Activated CD4-positive, alpha-beta memory T cell treated with anti-CD3 and anti-CD28 coated beads for 36 hours (primary cell): ENCODE measurements at regions not wholly inside any gene's neighbourhood (a gene's known extent, or its start where the extent isn't known, plus 50 kb on each side); places are given as distances from the start of the nearest gene placed in this dataset.

Experiments used
- CTCF ChIA-PET: fragments of 350-600 bp; sonication (Branson Sonifier 250); formaldehyde crosslinking; loops from one replicate; lab custom pipeline; 2021; ENCODE audit warnings: antibody characterized with exemption, inconsistent platforms; lab: Charles Lee
- POLR2A ChIA-PET: fragments of 350-600 bp; sonication (Branson Sonifier 250); formaldehyde crosslinking; loops from one replicate; lab custom pipeline; 2021; ENCODE audit warnings: antibody characterized with exemption; lab: Charles Lee
- DNase-seq: peaks from one replicate; pipeline ENCODE4 v3.0.0-alpha.2; 2020
- H3K27ac Mint-ChIP-seq: one replicate; pipeline ENCODE4 v1.8.0; 2021; ENCODE audit warnings: mixed read lengths
- H3K27me3 Mint-ChIP-seq: one replicate; pipeline ENCODE4 v1.8.0; 2021; ENCODE audit warnings: mixed read lengths
- H3K36me3 Mint-ChIP-seq: one replicate; pipeline ENCODE4 v1.8.0; 2021; ENCODE audit warnings: mixed read lengths
- H3K4me1 Mint-ChIP-seq: one replicate; pipeline ENCODE4 v1.8.0; 2021; ENCODE audit warnings: low read depth, mixed read lengths
- H3K4me3 Mint-ChIP-seq: one replicate; pipeline ENCODE4 v1.8.0; 2021; ENCODE audit warnings: mild to moderate bottlenecking, mixed read lengths
- H3K9me3 Mint-ChIP-seq: one replicate; pipeline ENCODE4 v1.8.0; 2021; ENCODE audit warnings: mixed read lengths
- intact Hi-C: fragments of 100-400 bp; cut with micrococcal nuclease; formaldehyde crosslinking; loops from one replicate; pipeline ENCODE4 v1.15.1; 2023

DNA sequence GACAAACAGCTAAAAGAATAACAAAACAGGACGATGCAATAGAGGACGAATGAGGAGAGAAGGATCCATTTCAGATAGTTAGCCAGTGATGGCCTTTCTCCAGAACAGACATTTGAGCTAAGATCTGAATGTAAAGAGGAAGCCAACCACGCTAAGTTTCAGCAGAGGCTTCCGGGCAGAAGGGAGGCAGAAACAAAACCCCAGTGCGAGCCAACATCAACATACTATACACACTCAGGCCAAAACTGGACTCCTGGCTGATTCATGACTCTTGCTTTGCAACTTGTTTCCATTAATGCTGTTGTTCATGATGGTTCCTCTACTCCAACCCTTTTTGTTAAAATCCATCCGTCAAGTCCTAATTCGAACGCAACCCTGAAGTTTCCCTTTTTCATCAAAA, 730.3 kb downstream of the TRIML1 start:
- H3K27ac Mint-ChIP-seq, result no peak overlapping the region

DNA sequence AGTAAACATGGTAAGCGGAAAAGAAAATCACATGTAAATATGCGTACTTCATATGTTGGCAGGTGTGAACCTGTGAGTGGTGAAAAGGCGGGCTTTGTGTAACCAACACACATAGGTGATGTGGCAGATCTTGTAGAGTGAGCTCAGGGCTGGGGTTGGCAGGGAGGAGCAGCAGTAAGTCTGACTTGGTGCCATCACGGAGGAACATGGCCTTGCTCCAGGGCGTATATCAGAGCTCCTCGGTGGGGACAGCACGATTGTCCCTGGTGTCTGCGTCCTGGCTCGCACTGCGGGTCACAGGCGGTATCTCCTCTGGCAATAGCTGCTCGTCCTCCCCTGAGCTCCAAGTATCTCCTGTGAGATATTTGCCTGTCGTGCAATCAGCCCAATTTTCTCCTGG, 733.6 kb downstream of the TRIML1 start:
- Mint-ChIP-seq H3K27ac (no peak overlapping the region), H3K4me3 (no peak overlapping the region), H3K4me1 (no peaks in the 10 kb centered on the region), H3K9me3 (peaks cover 22% of the 10 kb centered on the region), H3K27me3 (no peaks in the 10 kb centered on the region), H3K36me3 (no peaks in the 10 kb centered on the region)
- no peak for DNase-seq
- intact Hi-C loops, result no loop called here
- ChIA-PET CTCF (no interaction called here), POLR2A (no interaction called here)

More for the DNA sequence above, 730.3 kb downstream of the TRIML1 start:
- Mint-ChIP-seq H3K36me3 (no peaks in the 10 kb centered on the region), H3K9me3 (peaks cover 21% of the 10 kb centered on the region), H3K27me3 (no peaks in the 10 kb centered on the region), H3K4me1 (no peaks in the 10 kb centered on the region), H3K4me3 (no peak overlapping the region)
- POLR2A ChIA-PET, result no interaction called here
- intact Hi-C loops, result no loop called here
- CTCF ChIA-PET, result no interaction called here
- no peak for DNase-seq

DNA sequence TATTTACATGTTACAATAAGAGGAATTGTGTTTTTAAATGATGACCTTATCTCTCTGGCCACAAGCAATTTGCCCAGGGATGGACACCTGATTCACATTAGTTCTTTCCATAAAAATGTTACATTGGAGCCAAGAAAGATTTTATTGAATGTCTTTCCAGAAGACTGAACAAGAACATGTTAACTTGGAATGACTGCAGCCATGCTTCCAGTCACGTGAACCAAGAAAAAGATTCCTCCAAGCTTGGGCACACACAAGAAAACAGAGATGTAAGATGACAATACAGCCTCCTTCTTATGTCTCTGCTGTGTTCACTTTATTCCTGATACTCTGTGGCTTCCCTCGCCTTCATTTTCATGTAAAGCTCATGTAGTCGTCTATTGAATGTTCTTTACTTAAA, 737.6 kb downstream of the TRIML1 start:
- Mint-ChIP-seq H3K4me3 (no peak overlapping the region), H3K4me1 (no peaks in the 10 kb centered on the region), H3K27me3 (no peaks in the 10 kb centered on the region), H3K9me3 (peaks cover 15% of the 10 kb centered on the region), H3K27ac (no peak overlapping the region), H3K36me3 (no peaks in the 10 kb centered on the region)
- DNase-seq, result no peak
- ChIA-PET CTCF (no interaction called here), POLR2A (no interaction called here)
- intact Hi-C loops, result no loop called here

DNA sequence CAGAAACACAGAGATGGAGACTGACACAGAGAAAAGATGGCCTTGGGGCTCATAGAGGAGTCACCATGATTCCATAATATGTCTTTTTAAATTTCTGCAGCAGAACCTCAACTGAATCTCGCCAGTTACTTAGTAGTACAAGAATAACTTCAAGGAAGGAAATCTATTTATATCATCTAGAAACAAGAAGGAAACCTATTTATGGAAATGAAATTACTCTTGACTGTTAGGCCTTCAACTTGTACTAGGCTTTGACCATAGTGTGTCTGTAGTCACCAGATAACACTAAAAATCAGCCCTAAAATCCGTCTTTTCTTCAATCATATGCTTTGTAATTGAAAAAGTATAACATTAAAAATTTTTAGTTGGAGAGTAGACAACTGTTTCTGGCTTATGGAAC, 740.4 kb downstream of the TRIML1 start:
- Mint-ChIP-seq H3K27me3 (no peaks in the 10 kb centered on the region), H3K4me1 (no peaks in the 10 kb centered on the region), H3K27ac (no peak overlapping the region), H3K9me3 (peaks cover 9% of the 10 kb centered on the region), H3K36me3 (no peaks in the 10 kb centered on the region), H3K4me3 (no peak overlapping the region)
- intact Hi-C loops, result no loop called here
- DNase-seq, result no peak
- CTCF ChIA-PET, result no interaction called here
- POLR2A ChIA-PET, result no interaction called here

DNA sequence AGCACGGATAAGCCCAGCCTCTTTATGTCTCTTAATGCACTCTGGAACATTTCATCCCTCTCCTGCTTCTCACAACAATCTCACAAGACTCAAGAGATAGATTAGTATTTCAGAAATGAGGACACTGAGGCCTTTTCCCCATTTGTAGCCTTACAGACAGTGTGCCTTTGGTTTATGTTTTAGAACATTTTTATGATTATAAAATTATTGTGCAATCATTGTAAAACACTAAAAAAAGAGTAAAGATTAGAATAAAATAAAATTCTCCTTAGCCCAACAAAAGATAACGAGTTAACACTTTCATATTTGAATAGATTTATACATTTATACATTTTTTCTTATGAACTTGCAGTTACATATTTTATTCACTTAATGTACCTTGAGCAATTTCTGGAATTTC, 748.7 kb downstream of the TRIML1 start:
- intact Hi-C loops, result no loop called here
- no peak for DNase-seq
- ChIA-PET POLR2A (no interaction called here), CTCF (no interaction called here)
- Mint-ChIP-seq H3K36me3 (no peaks in the 10 kb centered on the region), H3K4me3 (no peak overlapping the region), H3K9me3 (peaks cover 11% of the 10 kb centered on the region), H3K4me1 (no peaks in the 10 kb centered on the region), H3K27me3 (no peaks in the 10 kb centered on the region), H3K27ac (no peak overlapping the region)

DNA sequence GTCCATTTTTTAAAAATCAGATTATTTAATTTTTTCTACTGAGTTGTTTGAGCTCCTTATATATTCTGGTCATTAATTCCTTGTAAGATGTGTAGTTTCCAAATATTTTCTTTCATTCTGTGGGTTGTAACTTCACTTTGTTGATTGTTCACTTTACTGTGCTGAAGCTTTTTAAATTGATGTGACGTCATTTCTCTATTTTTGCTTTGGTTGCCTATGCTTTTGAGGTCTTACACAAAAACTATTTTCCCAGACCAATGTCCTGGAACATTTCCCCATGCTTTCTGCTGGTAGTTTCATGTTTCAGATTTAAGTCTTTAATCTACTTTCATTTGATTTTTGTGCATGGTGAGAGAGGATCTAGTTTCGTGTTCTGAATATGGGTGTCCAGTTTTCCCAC, 753.6 kb downstream of the TRIML1 start:
- Mint-ChIP-seq H3K27me3 (no peaks in the 10 kb centered on the region), H3K9me3 (peaks cover 14% of the 10 kb centered on the region), H3K4me1 (no peaks in the 10 kb centered on the region), H3K36me3 (no peaks in the 10 kb centered on the region), H3K27ac (no peak overlapping the region), H3K4me3 (no peak overlapping the region)
- DNase-seq, result no peak
- POLR2A ChIA-PET, result no interaction called here
- intact Hi-C loops, result no loop called here
- CTCF ChIA-PET, result interaction anchor here (0.9 kb wide), 1 partner anchor 27 kb away, joined by 3 read pairs; no protein-coding TSS in a partner anchor

DNA sequence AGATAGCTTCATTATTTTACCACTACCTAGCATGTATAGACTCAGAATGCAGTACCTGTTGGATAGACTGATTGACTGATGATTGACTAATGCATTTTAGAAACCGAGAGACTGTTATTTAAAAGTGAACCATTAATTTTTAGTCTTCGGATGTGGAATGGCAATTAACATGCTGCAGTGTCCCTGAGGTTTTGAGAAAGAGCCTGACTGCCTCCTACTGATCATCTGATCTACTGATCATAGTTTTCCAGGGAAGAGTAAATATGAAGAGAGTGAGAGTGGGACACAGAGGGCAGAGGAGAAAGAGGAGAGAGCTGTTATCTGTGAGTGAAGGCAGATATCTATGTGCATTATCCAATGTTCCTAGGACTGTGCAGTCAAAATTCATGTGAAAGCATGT, 764.7 kb downstream of the TRIML1 start:
- Mint-ChIP-seq H3K9me3 (peaks cover 29% of the 10 kb centered on the region), H3K27ac (no peak overlapping the region), H3K4me3 (no peak overlapping the region), H3K4me1 (no peaks in the 10 kb centered on the region), H3K36me3 (no peaks in the 10 kb centered on the region), H3K27me3 (no peaks in the 10 kb centered on the region)
- no peak for DNase-seq
- CTCF ChIA-PET, result no interaction called here
- intact Hi-C loops, result no loop called here
- POLR2A ChIA-PET, result no interaction called here

DNA sequence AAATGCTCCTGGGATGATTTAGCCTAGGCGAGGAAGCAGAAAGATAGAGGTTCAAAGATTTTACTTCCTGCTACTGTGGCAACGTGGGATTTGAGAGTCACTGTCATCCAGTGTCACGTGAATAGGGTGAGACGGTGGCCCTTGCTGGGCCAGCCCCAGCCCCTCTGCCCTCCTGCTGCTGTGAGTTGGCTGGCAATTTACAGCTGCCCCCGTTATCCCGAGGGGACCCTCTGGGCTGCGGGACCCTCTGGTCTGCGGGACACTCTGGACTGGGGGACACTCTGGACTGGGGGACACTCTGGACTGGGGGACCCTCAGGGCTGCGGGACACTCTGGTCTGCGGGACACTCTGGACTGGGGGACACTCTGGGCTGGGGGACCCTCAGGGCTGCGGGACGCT, 765.4 kb downstream of the TRIML1 start:
- DNase-seq, result no peak
- Mint-ChIP-seq H3K4me1 (no peaks in the 10 kb centered on the region), H3K36me3 (no peaks in the 10 kb centered on the region), H3K4me3 (no peak overlapping the region), H3K9me3 (peaks cover 25% of the 10 kb centered on the region), H3K27me3 (no peaks in the 10 kb centered on the region), H3K27ac (no peak overlapping the region)
- ChIA-PET CTCF (no interaction called here), POLR2A (no interaction called here)
- intact Hi-C loops, result no loop called here

DNA sequence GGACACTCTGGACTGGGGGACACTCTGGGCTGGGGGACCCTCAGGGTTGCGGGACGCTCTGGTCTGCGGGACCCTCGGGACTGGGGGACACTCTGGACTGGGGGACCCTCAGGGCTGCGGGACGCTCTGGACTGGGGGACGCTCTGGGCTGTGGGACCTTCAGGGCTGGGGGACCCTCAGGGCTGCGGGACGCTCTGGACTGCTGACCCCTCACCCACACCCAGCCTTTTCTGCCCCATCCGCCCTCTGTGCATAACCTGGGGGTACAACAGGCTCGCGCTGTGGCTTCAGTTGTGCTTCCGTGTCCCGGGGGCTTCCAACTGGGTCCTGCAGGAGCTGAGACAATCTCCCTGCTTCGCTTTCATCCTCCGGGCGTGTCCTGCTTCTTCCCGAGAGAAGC, 766.0 kb downstream of the TRIML1 start:
- Mint-ChIP-seq H3K27me3 (no peaks in the 10 kb centered on the region), H3K4me3 (no peak overlapping the region), H3K9me3 (peaks cover 19% of the 10 kb centered on the region), H3K4me1 (no peaks in the 10 kb centered on the region), H3K27ac (no peak overlapping the region), H3K36me3 (no peaks in the 10 kb centered on the region)
- no peak for DNase-seq
- POLR2A ChIA-PET, result no interaction called here
- intact Hi-C loops, result no loop called here
- CTCF ChIA-PET, result no interaction called here

DNA sequence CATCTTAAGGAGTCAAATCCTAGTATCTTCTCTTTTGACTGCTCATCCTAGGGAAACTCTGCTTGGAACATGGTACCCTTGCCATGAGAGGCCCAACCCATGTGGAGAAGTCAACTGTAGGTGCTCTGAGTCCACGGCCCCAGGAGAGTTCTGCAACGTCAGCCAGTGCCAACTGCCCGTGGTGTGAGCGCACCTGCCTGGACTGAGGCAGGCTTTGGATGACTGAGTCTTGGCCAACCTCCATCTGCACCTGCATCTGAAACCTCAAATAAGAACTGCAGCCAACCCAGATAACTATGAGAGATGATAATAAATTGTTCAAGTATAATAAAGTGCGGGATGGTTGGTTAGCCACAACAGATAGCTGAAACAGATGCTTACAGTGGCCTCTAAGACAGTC, 772.0 kb downstream of the TRIML1 start:
- no peaks in the 10 kb centered on the region for H3K36me3 Mint-ChIP-seq
- intact Hi-C loops, result no loop called here
- no peak overlapping the region for H3K27ac Mint-ChIP-seq
- H3K4me3 Mint-ChIP-seq, result no peak overlapping the region
- no peak for DNase-seq
- H3K4me1 Mint-ChIP-seq, result no peaks in the 10 kb centered on the region
- CTCF ChIA-PET, result no interaction called here
- H3K27me3 Mint-ChIP-seq, result no peaks in the 10 kb centered on the region
- POLR2A ChIA-PET, result no interaction called here
- H3K9me3 Mint-ChIP-seq, result peaks cover 20% of the 10 kb centered on the region

DNA sequence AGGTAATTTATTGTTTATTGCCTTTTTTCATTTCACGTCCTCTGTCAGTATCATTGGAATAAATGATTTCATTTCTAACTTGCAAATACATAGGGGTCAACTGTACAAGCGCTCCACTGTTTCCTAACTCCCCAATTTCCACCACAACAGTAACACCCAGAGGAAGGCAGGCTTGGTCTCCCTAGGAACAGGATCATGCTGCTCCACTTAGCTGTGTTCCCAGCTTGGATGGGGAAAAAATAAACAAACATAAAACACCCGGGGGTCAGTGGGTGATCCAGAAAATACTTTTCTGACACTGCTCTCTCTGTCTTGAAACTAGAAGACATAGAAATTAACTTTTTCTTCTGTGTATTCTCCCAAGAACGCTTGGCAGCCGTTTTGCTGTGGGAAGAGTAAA, 772.5 kb downstream of the TRIML1 start:
- DNase-seq, result no peak
- H3K27me3 Mint-ChIP-seq, result no peaks in the 10 kb centered on the region
- no peak overlapping the region for H3K27ac Mint-ChIP-seq
- intact Hi-C loops, result no loop called here
- H3K4me3 Mint-ChIP-seq, result no peak overlapping the region
- CTCF ChIA-PET, result no interaction called here
- POLR2A ChIA-PET, result no interaction called here
- no peaks in the 10 kb centered on the region for H3K4me1 Mint-ChIP-seq
- peaks cover 23% of the 10 kb centered on the region for H3K9me3 Mint-ChIP-seq
- H3K36me3 Mint-ChIP-seq, result no peaks in the 10 kb centered on the region

DNA sequence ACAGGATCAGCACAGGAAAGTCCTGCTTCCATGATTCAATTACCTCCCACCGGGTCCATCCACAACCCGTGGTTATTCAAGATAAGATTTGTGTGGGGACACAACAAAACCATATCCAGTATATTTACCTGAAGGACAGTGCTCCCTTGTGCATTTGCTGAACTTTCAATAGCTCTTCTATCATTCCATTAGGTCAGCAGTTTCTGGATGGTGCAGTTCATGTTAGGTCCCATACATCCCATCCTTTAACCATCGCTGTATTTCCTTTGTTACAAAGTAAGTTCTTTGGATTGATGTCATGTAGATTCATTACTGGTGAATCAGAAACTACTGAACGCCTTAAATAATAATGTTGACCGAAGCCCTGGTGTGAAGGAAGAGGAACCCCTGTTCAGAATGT, 775.9 kb downstream of the TRIML1 start:
- POLR2A ChIA-PET, result no interaction called here
- no peak overlapping the region for H3K4me3 Mint-ChIP-seq
- no peaks in the 10 kb centered on the region for H3K36me3 Mint-ChIP-seq
- no peaks in the 10 kb centered on the region for H3K27me3 Mint-ChIP-seq
- intact Hi-C loops, result no loop called here
- no peak for DNase-seq
- H3K27ac Mint-ChIP-seq, result no peak overlapping the region
- H3K4me1 Mint-ChIP-seq, result no peaks in the 10 kb centered on the region
- CTCF ChIA-PET, result no interaction called here
- peaks cover 31% of the 10 kb centered on the region for H3K9me3 Mint-ChIP-seq

DNA sequence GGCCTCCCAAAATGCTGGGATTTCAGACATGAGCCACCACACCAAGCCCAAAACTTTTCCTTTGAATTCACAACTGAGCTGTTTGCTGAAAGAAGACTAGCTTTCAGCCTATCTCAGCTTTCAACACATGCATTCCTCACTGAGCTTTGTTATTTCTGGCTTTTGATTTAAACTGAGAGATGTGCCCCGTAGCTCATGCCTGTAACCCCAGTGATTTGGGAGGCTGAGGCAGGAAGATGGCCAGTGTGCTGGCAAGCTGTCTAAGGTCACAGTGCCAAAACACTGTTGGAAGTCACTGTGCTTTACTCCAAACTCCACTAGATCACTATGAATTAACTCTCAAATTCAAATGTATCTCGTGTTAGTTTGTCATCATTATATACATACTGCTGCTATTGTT, 779.5 kb downstream of the TRIML1 start:
- Mint-ChIP-seq H3K4me3 (no peak overlapping the region), H3K9me3 (peaks cover 22% of the 10 kb centered on the region), H3K36me3 (no peaks in the 10 kb centered on the region), H3K27ac (no peak overlapping the region), H3K4me1 (no peaks in the 10 kb centered on the region), H3K27me3 (no peaks in the 10 kb centered on the region)
- intact Hi-C loops, result no loop called here
- POLR2A ChIA-PET, result no interaction called here
- no peak for DNase-seq
- CTCF ChIA-PET, result no interaction called here

DNA sequence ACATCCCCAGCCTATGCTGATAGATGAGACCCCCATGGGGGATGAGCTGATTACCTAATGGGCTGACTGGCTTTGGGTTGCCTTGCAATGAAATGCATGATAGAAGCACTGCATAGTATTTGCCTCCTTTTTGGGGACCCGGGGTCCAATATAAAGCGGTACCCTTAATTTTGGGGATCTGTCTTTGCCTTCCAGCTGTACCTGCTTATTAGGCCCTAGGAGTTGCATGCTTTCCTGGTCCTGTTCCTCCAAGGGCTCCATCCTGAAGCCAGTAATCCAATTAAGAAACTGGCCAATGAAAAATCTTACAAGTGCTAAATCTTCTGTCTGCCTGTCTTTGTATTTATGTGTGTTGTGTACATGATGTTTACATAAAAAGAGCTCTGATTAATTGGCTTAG, 791.6 kb downstream of the TRIML1 start:
- ChIA-PET CTCF (no interaction called here), POLR2A (no interaction called here)
- H3K9me3 Mint-ChIP-seq, result peaks cover 21% of the 10 kb centered on the region
- no peak overlapping the region for H3K27ac Mint-ChIP-seq
- H3K4me1 Mint-ChIP-seq, result no peaks in the 10 kb centered on the region
- no peak overlapping the region for H3K4me3 Mint-ChIP-seq
- intact Hi-C loops, result no loop called here
- H3K27me3 Mint-ChIP-seq, result no peaks in the 10 kb centered on the region
- H3K36me3 Mint-ChIP-seq, result no peaks in the 10 kb centered on the region
- no peak for DNase-seq
